Calu3 (cell line): ENCODE measurements at regions not wholly inside any gene's neighbourhood (a gene's known extent, or its start where the extent isn't known, plus 50 kb on each side); places are given as distances from the start of the nearest gene placed in this dataset.

Experiments used
- BruUV-seq: library from RNA; stranded (reverse); fragments of 400-500 nt; replicated peaks from 2 replicates; lab custom pipeline; 2021; lab: Mats Ljungman, UMichigan
- CTCF ChIA-PET: fragments of 300-600 bp; sonication (Branson Sonifier 250); formaldehyde crosslinking; loops from one replicate; lab custom pipeline; 2022; ENCODE audit warnings: antibody characterized with exemption; lab: Charles Lee
- DNase-seq: peaks from one replicate; pipeline ENCODE4 v3.0.0; 2022
- H3K27ac Mint-ChIP-seq: one replicate; pipeline ENCODE4 v1.8.0; 2022; ENCODE audit warnings: mixed read lengths; ENCODE audit not compliant: unreplicated experiment
- H3K27me3 Mint-ChIP-seq: one replicate; pipeline ENCODE4 v1.8.0; 2022; ENCODE audit warnings: mixed read lengths; ENCODE audit not compliant: unreplicated experiment
- H3K36me3 Mint-ChIP-seq: one replicate; pipeline ENCODE4 v1.8.0; 2022; ENCODE audit warnings: mild to moderate bottlenecking, moderate library complexity, mixed read lengths; ENCODE audit not compliant: insufficient read depth, unreplicated experiment
- H3K4me1 Mint-ChIP-seq: one replicate; pipeline ENCODE4 v1.8.0; 2022; ENCODE audit warnings: mild to moderate bottlenecking, low read depth, mixed read lengths; ENCODE audit not compliant: unreplicated experiment
- H3K4me3 Mint-ChIP-seq: one replicate; pipeline ENCODE4 v1.8.0; 2022; ENCODE audit warnings: mild to moderate bottlenecking, low read depth, moderate library complexity, mixed read lengths; ENCODE audit not compliant: unreplicated experiment
- H3K9me3 Mint-ChIP-seq: one replicate; pipeline ENCODE4 v1.8.0; 2022; ENCODE audit warnings: low read depth, mixed read lengths; ENCODE audit not compliant: unreplicated experiment
- intact Hi-C: fragments of 100-400 bp; cut with micrococcal nuclease; formaldehyde crosslinking; loops from one replicate; pipeline ENCODE4 v1.10.0; 2022; ENCODE audit not compliant: unreplicated experiment
- TF ChIP-seq, protein P1 (sequence below): fragments of 200-600 bp; IDR thresholded peaks from one replicate; pipeline ENCODE4 v1.8.0; 2022; ENCODE audit warnings: antibody characterized with exemption; ENCODE audit not compliant: unreplicated experiment

DNA sequence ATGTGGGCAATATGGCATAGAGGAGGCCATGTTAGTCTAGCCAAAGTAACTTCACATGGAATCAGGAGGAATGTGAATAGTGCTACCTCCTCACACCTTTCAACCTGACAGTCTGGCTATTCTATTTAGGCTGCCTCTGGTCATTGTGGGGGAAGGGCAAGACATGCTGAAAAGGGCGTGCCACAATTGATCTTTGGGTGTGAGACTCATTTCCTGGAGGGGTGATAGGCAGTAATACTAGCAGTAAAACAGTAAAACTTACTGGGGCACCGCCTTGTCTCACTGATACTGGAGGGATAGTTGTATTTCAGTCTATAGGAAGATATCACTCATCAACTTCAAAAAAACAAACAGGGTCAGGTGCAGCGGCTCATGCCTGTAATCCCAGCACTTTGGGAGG is 88.7 kb downstream of the TMEM168 start:
- DNase-seq = no peak
- intact Hi-C loops = no loop called here
- no TSS peak for BruUV-seq
- H3K4me3 Mint-ChIP-seq = no peak overlapping the region
- TF ChIP-seq, protein P1, sequence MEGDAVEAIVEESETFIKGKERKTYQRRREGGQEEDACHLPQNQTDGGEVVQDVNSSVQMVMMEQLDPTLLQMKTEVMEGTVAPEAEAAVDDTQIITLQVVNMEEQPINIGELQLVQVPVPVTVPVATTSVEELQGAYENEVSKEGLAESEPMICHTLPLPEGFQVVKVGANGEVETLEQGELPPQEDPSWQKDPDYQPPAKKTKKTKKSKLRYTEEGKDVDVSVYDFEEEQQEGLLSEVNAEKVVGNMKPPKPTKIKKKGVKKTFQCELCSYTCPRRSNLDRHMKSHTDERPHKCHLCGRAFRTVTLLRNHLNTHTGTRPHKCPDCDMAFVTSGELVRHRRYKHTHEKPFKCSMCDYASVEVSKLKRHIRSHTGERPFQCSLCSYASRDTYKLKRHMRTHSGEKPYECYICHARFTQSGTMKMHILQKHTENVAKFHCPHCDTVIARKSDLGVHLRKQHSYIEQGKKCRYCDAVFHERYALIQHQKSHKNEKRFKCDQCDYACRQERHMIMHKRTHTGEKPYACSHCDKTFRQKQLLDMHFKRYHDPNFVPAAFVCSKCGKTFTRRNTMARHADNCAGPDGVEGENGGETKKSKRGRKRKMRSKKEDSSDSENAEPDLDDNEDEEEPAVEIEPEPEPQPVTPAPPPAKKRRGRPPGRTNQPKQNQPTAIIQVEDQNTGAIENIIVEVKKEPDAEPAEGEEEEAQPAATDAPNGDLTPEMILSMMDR = no peak
- CTCF ChIA-PET = no interaction called here
- H3K27ac Mint-ChIP-seq = no peak overlapping the region
- no peaks in the 10 kb centered on the region for H3K36me3 Mint-ChIP-seq
- peaks cover 8% of the 10 kb centered on the region for H3K4me1 Mint-ChIP-seq
- no peaks in the 10 kb centered on the region for H3K9me3 Mint-ChIP-seq
- no peaks in the 10 kb centered on the region for H3K27me3 Mint-ChIP-seq

DNA sequence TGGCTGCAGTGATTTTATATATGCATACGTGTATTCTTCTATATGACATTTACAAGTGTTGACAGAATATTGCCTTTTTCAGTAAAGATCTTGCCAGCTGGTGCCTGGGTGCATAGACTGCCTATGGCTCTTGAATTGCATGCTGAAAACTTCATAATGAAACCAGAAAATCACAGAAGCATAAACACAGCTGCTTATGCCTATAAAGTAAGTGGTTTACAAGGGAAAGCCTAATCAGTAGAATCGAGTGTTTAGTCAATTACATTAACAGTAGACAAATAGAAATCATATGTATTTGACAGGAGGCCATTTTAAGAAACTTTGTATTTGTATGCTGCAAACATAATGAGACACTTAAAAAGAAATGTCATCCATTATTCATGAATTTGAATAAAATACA is 82.5 kb downstream of the TMEM168 start:
- TF ChIP-seq, protein P1 = no peak
- Mint-ChIP-seq H3K4me3 (no peak overlapping the region), H3K27me3 (no peaks in the 10 kb centered on the region), H3K9me3 (peaks cover 2% of the 10 kb centered on the region), H3K4me1 (no peaks in the 10 kb centered on the region), H3K36me3 (no peaks in the 10 kb centered on the region), H3K27ac (no peak overlapping the region)
- BruUV-seq = no TSS peak
- intact Hi-C loops = no loop called here
- DNase-seq = no peak
- CTCF ChIA-PET = no interaction called here

DNA sequence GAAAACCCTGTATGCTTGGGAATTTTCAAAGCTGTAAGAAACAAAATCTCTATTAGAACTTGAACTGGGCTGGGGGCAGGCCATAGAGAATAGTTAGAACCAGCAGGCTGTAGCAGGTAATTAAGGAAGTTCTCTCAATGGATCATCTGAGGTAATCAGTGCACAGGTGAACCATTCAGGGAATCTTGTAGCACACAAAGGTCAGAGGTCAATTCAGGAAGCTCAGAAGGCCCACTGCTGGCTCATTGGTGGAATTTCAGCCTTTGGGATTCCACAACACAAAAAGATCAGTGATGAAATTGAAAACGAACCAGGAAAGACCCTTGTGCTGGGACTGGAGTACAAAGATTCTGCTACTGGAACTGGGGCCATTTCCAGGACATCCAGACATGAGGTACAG is 82.0 kb downstream of the TMEM168 start:
- DNase-seq = no peak
- TF ChIP-seq, protein P1 = no peak
- BruUV-seq = no TSS peak
- Mint-ChIP-seq H3K36me3 (no peaks in the 10 kb centered on the region), H3K9me3 (peaks cover 2% of the 10 kb centered on the region), H3K4me3 (no peak overlapping the region), H3K27me3 (no peaks in the 10 kb centered on the region), H3K4me1 (no peaks in the 10 kb centered on the region), H3K27ac (no peak overlapping the region)
- intact Hi-C loops = no loop called here
- CTCF ChIA-PET = no interaction called here
